GM13977 (cell line): ENCODE measurements at regions not wholly inside any gene's neighbourhood (a gene's known extent, or its start where the extent isn't known, plus 50 kb on each side); places are given as distances from the start of the nearest gene placed in this dataset.

Source experiments
- DNase-seq: peaks from one replicate; pipeline ENCODE4 v3.0.0; 2012; ENCODE audit warnings: low spot score
- in situ Hi-C: fragments of 300-500 bp; cut with MboI; formaldehyde crosslinking; loops from one replicate; pipeline ENCODE4 v1.12.0; 2022; ENCODE audit warnings: low sequenced_read_pairs, low pct_unique_long_range_greater_than_20kb, mixed read lengths, inconsistent platforms; ENCODE audit not compliant: unreplicated experiment
- TF ChIP-seq, protein P1 (sequence below): IDR thresholded peaks from 2 replicates; pipeline ENCODE4 v1.5.1; 2012; ENCODE audit warnings: mild to moderate bottlenecking, control low read depth; ENCODE audit not compliant: insufficient read depth; ENCODE audit errors: extremely low read depth, missing control alignments

DNA sequence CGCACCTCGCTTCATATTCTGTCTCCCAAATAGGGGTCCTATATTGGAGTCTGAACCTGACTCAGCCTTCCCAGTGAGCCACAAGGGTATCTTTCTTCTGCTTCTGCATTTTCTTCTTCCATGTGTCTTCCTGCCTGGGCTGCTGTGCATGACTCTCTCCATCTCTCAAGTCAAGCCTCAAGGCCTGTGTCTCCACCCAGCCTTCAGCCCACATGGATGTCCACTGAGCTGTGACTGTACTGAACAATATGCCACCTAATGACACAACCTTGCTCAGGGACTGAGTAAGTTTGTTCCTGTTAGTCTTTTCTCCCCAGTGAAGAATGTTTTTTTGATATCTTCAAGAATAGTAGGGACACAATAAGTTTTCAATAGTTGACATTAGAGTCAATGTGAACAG is 162.7 kb upstream of the TBX20 start:
- TF ChIP-seq, protein P1, sequence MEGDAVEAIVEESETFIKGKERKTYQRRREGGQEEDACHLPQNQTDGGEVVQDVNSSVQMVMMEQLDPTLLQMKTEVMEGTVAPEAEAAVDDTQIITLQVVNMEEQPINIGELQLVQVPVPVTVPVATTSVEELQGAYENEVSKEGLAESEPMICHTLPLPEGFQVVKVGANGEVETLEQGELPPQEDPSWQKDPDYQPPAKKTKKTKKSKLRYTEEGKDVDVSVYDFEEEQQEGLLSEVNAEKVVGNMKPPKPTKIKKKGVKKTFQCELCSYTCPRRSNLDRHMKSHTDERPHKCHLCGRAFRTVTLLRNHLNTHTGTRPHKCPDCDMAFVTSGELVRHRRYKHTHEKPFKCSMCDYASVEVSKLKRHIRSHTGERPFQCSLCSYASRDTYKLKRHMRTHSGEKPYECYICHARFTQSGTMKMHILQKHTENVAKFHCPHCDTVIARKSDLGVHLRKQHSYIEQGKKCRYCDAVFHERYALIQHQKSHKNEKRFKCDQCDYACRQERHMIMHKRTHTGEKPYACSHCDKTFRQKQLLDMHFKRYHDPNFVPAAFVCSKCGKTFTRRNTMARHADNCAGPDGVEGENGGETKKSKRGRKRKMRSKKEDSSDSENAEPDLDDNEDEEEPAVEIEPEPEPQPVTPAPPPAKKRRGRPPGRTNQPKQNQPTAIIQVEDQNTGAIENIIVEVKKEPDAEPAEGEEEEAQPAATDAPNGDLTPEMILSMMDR: no peak
- in situ Hi-C loops: no loop called here
- DNase-seq: no peak

DNA sequence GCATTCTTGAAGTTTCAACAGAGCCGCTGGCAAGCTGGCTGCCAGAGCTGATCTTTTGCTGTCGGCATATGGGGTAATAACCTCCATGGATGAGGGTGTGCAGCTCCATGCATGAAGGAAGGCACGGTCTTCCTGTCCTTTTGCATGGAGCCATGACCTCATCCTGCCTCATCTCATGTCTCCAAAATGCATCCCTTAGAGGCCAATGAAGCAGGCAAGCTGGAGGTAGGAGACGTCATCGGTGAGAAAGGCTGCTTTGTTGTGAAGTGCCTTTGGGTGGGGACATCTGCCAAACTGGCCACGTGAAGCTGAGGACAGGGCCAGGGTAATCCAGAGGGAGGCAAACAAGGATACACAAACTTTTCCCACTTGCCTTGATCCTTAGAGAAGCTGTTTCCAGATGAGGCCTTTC is 161.5 kb upstream of the TBX20 start:
- TF ChIP-seq, protein P1: no peak
- in situ Hi-C loops: no loop called here
- no peak for DNase-seq

GRCh38 chr7:35411331-35411730 is 157.4 kb upstream of the TBX20 start:
- in situ Hi-C loops: no loop called here
- DNase-seq: no peak
- TF ChIP-seq, protein P1: no peak

DNA sequence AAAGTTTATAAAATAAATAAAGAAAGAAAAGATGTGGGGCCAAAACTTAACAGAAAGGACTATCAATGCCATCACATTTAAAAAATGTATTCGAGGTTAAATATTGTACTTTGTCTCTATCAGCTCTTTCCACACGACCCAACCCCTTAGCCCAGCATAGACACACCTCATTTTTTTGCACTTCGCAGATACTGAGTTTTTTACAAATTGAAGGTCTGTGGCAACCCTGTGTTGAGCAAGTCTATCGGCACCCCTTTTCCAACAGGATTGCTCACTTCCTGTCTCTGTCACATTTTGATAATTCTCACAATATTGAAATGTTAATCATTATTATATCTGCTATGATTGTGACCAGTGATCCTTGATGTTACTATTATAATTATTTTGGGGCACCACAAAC is 151.6 kb upstream of the TBX20 start:
- TF ChIP-seq, protein P1: no peak
- no peak for DNase-seq
- in situ Hi-C loops: no loop called here

GRCh38 chr7:35401217-35401879 is 147.4 kb upstream of the TBX20 start:
- no peak for DNase-seq
- TF ChIP-seq, protein P1: no peak
- in situ Hi-C loops: no loop called here

- no peak for DNase-seq
- in situ Hi-C loops: no loop called here
- TF ChIP-seq, protein P1: no peak
These were observed 145.9 kb upstream of the TBX20 start for GRCh38 chr7:35399840-35400239.
